ENCODE measurements at regions not wholly inside any gene's neighbourhood (a gene's known extent, or its start where the extent isn't known, plus 50 kb on each side); places are given as distances from the start of the nearest gene placed in this dataset.

GRCh38 chr20:52434453-52434852 lies 242.9 kb upstream of the ZFP64 start:
- no peak for TF ChIP-seq CTCF (IDR thresholded peaks at IDR 0.05; ENCODE audit: insufficient read depth, low read length, missing control alignments)
- ChIA-PET POLR2A (no interaction called here), CTCF (no interaction called here)
- H3K4me3 ChIP-seq (ENCODE audit: low read depth, low read length) = no peak overlapping the region
- DNase-seq (ENCODE audit: low read depth, low spot score) = no peak

DNA sequence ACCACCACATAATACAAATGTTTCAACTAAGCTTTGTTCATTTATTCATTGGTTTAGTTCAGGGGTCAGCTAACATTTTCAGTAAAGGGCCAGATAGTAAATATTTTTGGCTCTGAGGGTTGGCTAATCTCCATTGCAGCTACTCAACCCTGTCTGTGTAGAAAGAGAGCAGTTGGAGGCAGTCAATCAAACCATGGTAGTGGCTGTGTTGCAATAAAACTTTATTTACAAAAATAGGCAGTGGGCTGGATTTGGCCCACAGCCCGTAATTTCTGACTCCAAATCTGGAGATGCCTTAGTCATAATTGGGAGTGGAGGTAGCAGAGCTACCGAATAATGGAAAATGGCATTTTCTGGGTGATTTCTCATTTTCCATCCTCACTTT lies 242.5 kb upstream of the ZFP64 start:
- CTCF ChIA-PET = no interaction called here

DNA sequence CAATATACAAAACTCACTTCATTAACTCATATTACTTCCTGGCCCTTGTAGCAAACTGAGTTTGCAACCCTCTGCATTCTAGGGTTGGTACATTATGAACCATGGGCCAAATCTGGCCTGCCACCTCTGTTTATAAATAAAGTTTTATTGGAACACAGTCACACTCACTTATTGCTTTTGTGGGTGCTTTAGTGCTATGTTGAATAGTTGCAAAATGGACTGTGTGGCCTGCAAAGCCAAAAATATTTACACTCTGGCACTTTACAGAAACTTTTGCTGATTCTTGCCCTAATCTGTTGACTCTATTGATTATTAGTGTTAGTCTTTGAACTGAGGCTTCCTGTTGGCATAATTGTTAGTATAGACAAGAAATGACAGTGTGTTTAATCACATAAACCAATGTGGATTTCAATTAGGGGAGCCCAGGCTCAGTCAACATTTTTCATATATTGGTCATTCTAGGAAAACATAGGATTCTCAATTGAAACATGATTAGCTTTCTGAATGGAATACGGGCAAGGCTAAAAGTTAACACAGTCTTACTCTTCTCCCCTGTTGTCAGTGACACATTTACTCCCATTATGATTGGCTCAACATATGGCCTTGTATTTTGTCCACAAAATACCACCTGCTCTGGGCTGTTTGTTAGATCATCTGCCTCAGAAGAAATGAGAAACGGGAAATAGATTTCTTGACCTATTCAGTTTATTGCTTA lies 241.9 kb upstream of the ZFP64 start:
- DNase-seq (ENCODE audit: low read depth, low spot score) = no peak
- CTCF ChIA-PET = no interaction called here
- no peak for TF ChIP-seq CTCF (IDR thresholded peaks at IDR 0.05; ENCODE audit: insufficient read depth, low read length, missing control alignments)
- no peak overlapping the region for H3K4me3 ChIP-seq (ENCODE audit: low read depth, low read length)
- POLR2A ChIA-PET = no interaction called here

More for the DNA sequence above, 242.5 kb upstream of the ZFP64 start:
- no peak overlapping the region for H3K4me3 ChIP-seq (ENCODE audit: low read depth, low read length)
- DNase-seq (ENCODE audit: low read depth, low spot score) = no peak
- TF ChIP-seq CTCF (IDR thresholded peaks at IDR 0.05; ENCODE audit: insufficient read depth, low read length, missing control alignments) = no peak
- POLR2A ChIA-PET = no interaction called here

DNA sequence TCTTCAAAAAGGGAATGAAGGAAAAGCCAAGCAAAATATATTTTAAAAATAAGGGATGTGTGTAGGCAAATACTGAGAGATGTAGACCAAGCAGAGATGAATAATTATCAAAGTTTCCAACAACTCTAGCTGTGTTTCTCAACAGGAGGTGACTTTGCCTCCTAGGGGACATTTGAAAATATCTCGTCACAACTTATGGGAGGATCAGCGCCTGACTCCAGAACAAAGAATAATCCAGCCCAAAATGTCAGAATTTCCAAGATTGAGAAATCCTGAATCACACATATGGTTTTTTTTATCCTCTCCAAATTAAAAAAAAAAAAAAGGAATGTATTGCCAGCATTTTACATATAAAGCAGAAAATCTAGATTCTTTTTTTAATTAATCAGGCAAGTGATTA lies 241.2 kb upstream of the ZFP64 start:
- no peak overlapping the region for H3K4me3 ChIP-seq (ENCODE audit: low read depth, low read length)
- no peak for DNase-seq (ENCODE audit: low read depth, low spot score)
- ChIA-PET POLR2A (no interaction called here), CTCF (no interaction called here)
- TF ChIP-seq CTCF (IDR thresholded peaks at IDR 0.05; ENCODE audit: insufficient read depth, low read length, missing control alignments) = no peak

DNA sequence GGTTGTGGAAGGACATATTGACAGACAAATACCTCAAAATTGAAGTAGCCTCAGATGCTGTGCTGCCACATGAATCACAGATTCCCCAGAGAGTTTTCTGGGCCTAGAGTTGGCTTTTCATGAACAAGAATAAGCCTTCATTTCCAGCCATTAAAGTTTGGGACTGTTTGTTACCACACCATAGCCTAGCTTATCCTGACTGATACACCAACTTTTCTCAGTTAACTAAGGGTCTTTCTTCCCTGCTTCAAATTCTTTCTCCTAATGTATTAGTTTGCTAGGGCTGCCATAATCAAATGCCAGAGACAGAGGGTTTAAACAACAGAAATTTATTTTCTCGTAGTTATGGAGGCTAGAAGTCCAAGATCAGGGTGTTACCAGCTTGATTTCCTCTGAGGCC lies 237.4 kb upstream of the ZFP64 start:
- no peak overlapping the region for H3K4me3 ChIP-seq (ENCODE audit: low read depth, low read length)
- ChIA-PET POLR2A (no interaction called here), CTCF (no interaction called here)
- TF ChIP-seq CTCF (IDR thresholded peaks at IDR 0.05; ENCODE audit: insufficient read depth, low read length, missing control alignments) = no peak
- DNase-seq (ENCODE audit: low read depth, low spot score) = no peak

GRCh38 chr20:52427960-52428359 lies 236.4 kb upstream of the ZFP64 start:
- POLR2A ChIA-PET = interaction anchor here (0.6 kb wide), 1 partner anchor 278 kb away, joined by 3 read pairs; no protein-coding TSS in a partner anchor
- CTCF ChIA-PET = no interaction called here
- no peak for DNase-seq (ENCODE audit: low read depth, low spot score)
- no peak overlapping the region for H3K4me3 ChIP-seq (ENCODE audit: low read depth, low read length)
- no peak for TF ChIP-seq CTCF (IDR thresholded peaks at IDR 0.05; ENCODE audit: insufficient read depth, low read length, missing control alignments)
